Upper lobe of left lung (tissue), 6 donors: ENCODE measurements at regions not wholly inside any gene's neighbourhood (a gene's known extent, or its start where the extent isn't known, plus 50 kb on each side); places are given as distances from the start of the nearest gene placed in this dataset.

Experiments used
- ATAC-seq, 2 donors: fragments of 200-7000 bp; cut with Tn5 transposase; one replicate each; pipeline ENCODE4 v1.9.1; 2022; ENCODE audit warnings: mild to moderate bottlenecking in 2 of 2, moderate library complexity in 2 of 2; ENCODE audit not compliant: low FRiP score in 2 of 2
- DNase-seq, 2 donors: peaks; one replicate each; pipeline ENCODE4 v3.0.0-alpha.2; 2019 to 2020
- H3K27ac ChIP-seq, 4 donors: fragments of 200-600 bp; sonication (generic); one replicate each; pipeline ENCODE4 v1.5.1; 2016 to 2019
- H3K27me3 ChIP-seq, 4 donors: fragments of 200-600 bp; sonication (generic); one replicate each; pipeline ENCODE4 v1.5.1; 2017 to 2019
- H3K36me3 ChIP-seq, 4 donors: fragments of 200-600 bp; sonication (generic); one replicate each; pipeline ENCODE4 v1.5.1; 2016 to 2019
- H3K4me1 ChIP-seq, 4 donors: fragments of 200-600 bp; sonication (generic); one replicate each; pipeline ENCODE4 v1.5.1; 2018 to 2019
- H3K4me3 ChIP-seq, 4 donors: fragments of 200-600 bp; sonication (generic); one replicate each; pipeline ENCODE4 v1.5.1; 2017 to 2019; ENCODE audit warnings: mild to moderate bottlenecking in 2 of 4, moderate library complexity in 1 of 4
- H3K9me3 ChIP-seq, 4 donors: fragments of 200-600 bp; sonication (generic); one replicate each; pipeline ENCODE4 v1.5.1; 2018 to 2019
- CTCF ChIP-seq, 6 experiments: fragments of 450-650 bp in 4 of 6; fragments of 200-600 bp in 2 of 6; sonication (generic) in 2 of 6; IDR thresholded peaks; one replicate each; pipeline ENCODE4 v1.5.1; 2016 to 2019; ENCODE audit warnings: antibody characterized with exemption in 6 of 6
- EP300 ChIP-seq, 4 donors: sonication (generic); formaldehyde crosslinking; IDR thresholded peaks; one replicate each; pipeline ENCODE4 v1.5.1; 2017; ENCODE audit warnings: antibody characterized with exemption in 4 of 4, control low read depth in 2 of 4
- POLR2A ChIP-seq, 4 donors: fragments of 450-650 bp; IDR thresholded peaks; one replicate each; pipeline ENCODE4 v1.5.1; 2016 to 2017; ENCODE audit warnings: antibody characterized with exemption in 4 of 4, mild to moderate bottlenecking in 2 of 4
- POLR2AphosphoS5 ChIP-seq, 2 donors: sonication (generic); formaldehyde crosslinking; IDR thresholded peaks; one replicate each; pipeline ENCODE4 v1.5.1; 2017; ENCODE audit warnings: antibody characterized with exemption in 2 of 2
- WGBS, 2 donors: methylation state at CpG; one replicate each; pipeline ENCODE4 v1.1.5; 2017 to 2018; 5-methylcytosine and 5-hydroxymethylcytosine counted together
- donor health status: DM: no; HTN: no; CAD: no; lungs with moderate emphysema.
- donor health status: DM: no; HTN: yes; CAD: no; lungs with severe emphysema.

GRCh38 chr13:111623743-111624505 is 303.5 kb downstream of the TEX29 start:
- DNase-seq: no peak
- Histone ChIP-seq H3K9me3 (no peaks in the 10 kb centered on the region), H3K27me3 (no peaks in the 10 kb centered on the region), H3K27ac (no peak overlapping the region), H3K4me1 (no peaks in the 10 kb centered on the region), H3K36me3 (no peaks in the 10 kb centered on the region), H3K4me3 (no peak overlapping the region)
- ATAC-seq: no peak
- TF ChIP-seq CTCF (IDR thresholded peaks at IDR 0.05) (no peak), EP300 (IDR thresholded peaks at IDR 0.05) (no peak), POLR2A (IDR thresholded peaks at IDR 0.05) (no peak), POLR2AphosphoS5 (IDR thresholded peaks at IDR 0.05) (no peak)
- 88 to 91% methylated on average over 28 of the region's 28 CpGs for WGBS, 2 donors

- H3K4me1 ChIP-seq: no peaks in the 10 kb centered on the region
- DNase-seq (no peak), ATAC-seq (no peak)
- 85 to 86% methylated on average over 13 of the region's 13 CpGs for WGBS, 2 donors
- no peak overlapping the region for H3K4me3 ChIP-seq
- no peaks in the 10 kb centered on the region for H3K9me3 ChIP-seq
- TF ChIP-seq POLR2AphosphoS5 (IDR thresholded peaks at IDR 0.05) (no peak), POLR2A (IDR thresholded peaks at IDR 0.05) (no peak), EP300 (IDR thresholded peaks at IDR 0.05) (no peak), CTCF (IDR thresholded peaks at IDR 0.05) (no peak)
- no peak overlapping the region for H3K27ac ChIP-seq
- no peaks in the 10 kb centered on the region for H3K27me3 ChIP-seq
- no peaks in the 10 kb centered on the region for H3K36me3 ChIP-seq
Measured at GRCh38 chr13:111625526-111626315, 305.3 kb downstream of the TEX29 start.

DNA sequence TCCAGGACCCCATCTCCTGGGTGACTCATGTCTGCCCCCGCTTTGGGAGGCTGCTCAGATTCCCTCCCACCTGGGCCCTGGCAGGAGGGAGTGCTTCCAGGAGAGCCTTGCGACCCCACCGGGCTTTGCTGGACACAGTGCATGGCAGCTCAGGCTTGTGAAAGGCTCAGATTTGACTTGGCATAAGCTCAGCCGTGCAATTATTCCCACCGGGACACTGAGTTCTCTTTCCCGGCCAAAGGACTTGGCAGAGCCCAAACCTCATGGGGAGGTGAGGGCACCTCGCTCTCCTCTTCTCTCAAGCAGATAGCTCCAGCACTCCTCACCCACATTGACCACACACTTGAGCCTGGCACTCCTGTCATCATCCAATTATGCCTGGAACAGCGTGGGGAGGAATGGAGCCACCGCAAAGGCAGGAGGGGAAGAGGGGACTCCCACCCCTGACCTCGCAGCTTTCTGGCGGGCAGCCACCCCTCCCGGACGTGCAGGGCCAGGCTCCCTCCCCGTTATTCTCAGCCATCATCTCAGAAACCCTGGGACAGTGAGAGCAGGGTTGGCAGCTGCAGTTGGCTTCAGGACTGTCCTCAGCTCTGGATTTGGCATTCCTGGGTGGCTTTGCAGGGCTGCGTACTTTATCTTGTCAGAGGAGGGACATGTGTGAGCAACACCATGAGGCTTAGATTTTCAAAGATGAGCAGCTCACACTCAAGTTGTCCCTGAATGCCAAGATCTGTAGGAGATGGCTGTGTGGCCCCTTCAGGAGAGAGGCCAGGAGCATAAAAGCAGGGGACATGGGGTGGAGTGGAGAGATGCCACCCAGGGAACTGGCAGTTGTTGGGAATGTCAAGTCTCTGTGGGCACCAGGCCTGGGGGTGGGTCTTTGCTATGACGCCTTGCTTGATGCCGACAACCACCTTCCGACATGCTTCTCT is 306.2 kb downstream of the TEX29 start:
- WGBS, 2 donors: 77 to 85% methylated on average over 11 to 18 of the region's 18 CpGs
- Histone ChIP-seq H3K9me3 (no peaks in the 10 kb centered on the region), H3K4me3 (no peak overlapping the region), H3K27ac (no peak overlapping the region), H3K36me3 (no peaks in the 10 kb centered on the region), H3K27me3 (no peaks in the 10 kb centered on the region), H3K4me1 (no peaks in the 10 kb centered on the region)
- no peak for ATAC-seq
- TF ChIP-seq POLR2AphosphoS5 (IDR thresholded peaks at IDR 0.05): no peak
- no peak for TF ChIP-seq EP300 (IDR thresholded peaks at IDR 0.05)
- TF ChIP-seq CTCF (IDR thresholded peaks at IDR 0.05): no peak
- TF ChIP-seq POLR2A (IDR thresholded peaks at IDR 0.05): no peak
- no peak for DNase-seq

DNA sequence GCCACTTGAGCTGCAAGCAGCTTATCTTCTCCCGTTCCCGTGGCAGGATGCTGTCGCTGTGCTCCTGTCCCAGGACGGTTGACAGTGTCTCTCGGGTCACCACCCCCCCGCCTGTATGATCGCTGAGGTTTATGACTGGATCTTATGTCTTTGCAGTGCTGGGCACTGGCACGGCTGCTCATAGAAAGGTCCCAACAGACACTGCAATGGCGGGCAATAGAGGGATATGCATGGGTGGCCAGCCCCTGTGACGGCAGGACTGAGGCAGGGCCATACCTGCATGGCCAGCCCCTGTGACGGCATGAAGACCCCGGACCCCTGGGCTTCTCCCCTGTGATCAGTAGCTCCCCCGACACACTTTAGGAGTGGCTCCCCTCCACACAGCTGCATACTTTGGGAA is 307.2 kb downstream of the TEX29 start:
- TF ChIP-seq POLR2AphosphoS5 (IDR thresholded peaks at IDR 0.05) (no peak), POLR2A (IDR thresholded peaks at IDR 0.05) (no peak), EP300 (IDR thresholded peaks at IDR 0.05) (no peak), CTCF (IDR thresholded peaks at IDR 0.05) (no peak)
- DNase-seq (no peak), ATAC-seq (no peak)
- H3K9me3 ChIP-seq: no peaks in the 10 kb centered on the region
- H3K4me3 ChIP-seq: no peak overlapping the region
- H3K36me3 ChIP-seq: no peaks in the 10 kb centered on the region
- H3K27ac ChIP-seq: no peak overlapping the region
- 78 to 84% methylated on average over 7 to 13 of the region's 13 CpGs for WGBS, 2 donors
- no peaks in the 10 kb centered on the region for H3K4me1 ChIP-seq
- H3K27me3 ChIP-seq: no peaks in the 10 kb centered on the region
